HCT116 (cell line): ENCODE measurements at regions not wholly inside any gene's neighbourhood (a gene's known extent, or its start where the extent isn't known, plus 50 kb on each side); places are given as distances from the start of the nearest gene placed in this dataset.

Experiments
- ATAC-seq: fragments of 200-7000 bp; cut with Tn5 transposase; 2 replicates; pipeline ENCODE4 v1.9.1; 2020; ENCODE audit warnings: mild to moderate bottlenecking, moderate library complexity
- BruUV-seq: library from RNA; stranded (reverse); fragments of 400-500 nt; replicated peaks from 2 replicates; lab custom pipeline; 2021; lab: Mats Ljungman, UMichigan
- CTCF ChIA-PET: fragments of 300-600 bp; sonication (Branson Sonifier 250); formaldehyde crosslinking; loops from one replicate; lab custom pipeline; 2021; ENCODE audit warnings: antibody characterized with exemption; lab: Charles Lee
- POLR2A ChIA-PET: fragments of 300-600, 350-600 bp; sonication (Branson Sonifier 250); formaldehyde crosslinking; loops from one replicate; lab custom pipeline; 2021; ENCODE audit warnings: antibody characterized with exemption; lab: Charles Lee
- RAD21 ChIA-PET, 2 experiments: fragments of 300-600 bp; sonication (Branson Sonifier 250); formaldehyde crosslinking; loops; one replicate each; lab custom pipeline; 2023; ENCODE audit warnings: low total read pairs in 2 of 2; ENCODE audit not compliant: uncharacterized antibody in 2 of 2, unreplicated experiment in 2 of 2, low non-redundant PET in 1 of 2; lab: Charles Lee
- DNase-seq: peaks from one replicate; pipeline ENCODE4 v3.0.0-alpha.2; 2010; ENCODE audit warnings: low read depth, low spot score
- H2AFZ ChIP-seq: fragments of 200-600 bp; shearing (Covaris generic), sonication (generic); 2 replicates; pipeline ENCODE4 v1.6.1; 2017; ENCODE audit warnings: low read depth, mixed run types, mixed read lengths, antibody characterized with exemption, low read length; ENCODE audit not compliant: poor library complexity, severe bottlenecking
- H3K27ac ChIP-seq: 2 replicates; pipeline ENCODE4 v1.5.1; 2012; ENCODE audit warnings: low read depth, low read length
- H3K27me3 ChIP-seq: fragments of 200-600 bp; sonication (generic); 2 replicates; pipeline ENCODE4 v1.6.1; 2016; ENCODE audit warnings: mixed run types, low read length, mixed read lengths; ENCODE audit not compliant: insufficient read depth
- H3K36me3 ChIP-seq, 2 experiments: fragments of 200-500 bp in 1 of 2; fragments of 200-600 bp in 1 of 2; sonication (Bioruptor generic) in 1 of 2; sonication (generic) in 1 of 2; 2 replicates each; pipeline versions ENCODE4 v1.5.1 to v1.6.1; 2014 to 2016; ENCODE audit warnings: low read length in 2 of 2, inconsistent platforms in 1 of 2, mixed read lengths in 1 of 2, mixed run types in 1 of 2; ENCODE audit not compliant: insufficient read depth in 2 of 2, control insufficient read depth in 1 of 2
- H3K4me1 ChIP-seq, 2 experiments: fragments of 200-600 bp in 1 of 2; sonication (generic) in 1 of 2; 2 replicates each; pipeline versions ENCODE4 v1.5.1 to v1.6.1; 2012 to 2017; ENCODE audit warnings: low read length in 2 of 2, inconsistent platforms in 1 of 2, mild to moderate bottlenecking in 1 of 2, mixed read lengths in 1 of 2, mixed run types in 1 of 2, moderate library complexity in 1 of 2; ENCODE audit not compliant: insufficient read depth in 2 of 2, control insufficient read depth in 1 of 2
- H3K4me2 ChIP-seq: fragments of 200-600 bp; sonication (generic); 2 replicates; pipeline ENCODE4 v1.6.1; 2017; ENCODE audit warnings: mixed run types, low read length, mixed read lengths
- H3K4me3 ChIP-seq, 2 experiments: fragments of 200-600 bp in 1 of 2; sonication (generic) in 1 of 2; replicated peaks in 1 of 2; 2 replicates each; pipeline ENCODE4 v1.5.1; 2011 to 2016; ENCODE audit warnings: low read length in 2 of 2, control low read depth in 1 of 2, low read depth in 1 of 2, mild to moderate bottlenecking in 1 of 2, mixed read lengths in 1 of 2, mixed run types in 1 of 2
- H3K79me2 ChIP-seq: fragments of 200-600 bp; sonication (generic); 2 replicates; pipeline ENCODE4 v1.6.1; 2017; ENCODE audit warnings: mild to moderate bottlenecking, mixed run types, low read length, moderate library complexity, mixed read lengths; ENCODE audit not compliant: insufficient read depth
- H3K9ac ChIP-seq: fragments of 200-600 bp; sonication (generic); 2 replicates; pipeline ENCODE4 v1.6.1; 2016; ENCODE audit warnings: low read length, mixed read lengths
- H3K9me2 ChIP-seq: fragments of 200-600 bp; sonication (generic), shearing (Covaris generic); 2 replicates; pipeline ENCODE4 v1.6.1; 2017; ENCODE audit warnings: mixed run types, mild to moderate bottlenecking, moderate library complexity; ENCODE audit not compliant: insufficient read depth
- H3K9me3 ChIP-seq, 2 experiments: fragments of 200-500 bp in 1 of 2; fragments of 200-600 bp in 1 of 2; sonication (Bioruptor generic) in 1 of 2; sonication (generic) in 1 of 2; 2 replicates each; pipeline ENCODE4 v1.6.1; 2014 to 2017; ENCODE audit warnings: low read length in 2 of 2, mixed read lengths in 2 of 2, inconsistent platforms in 1 of 2, low read depth in 1 of 2, mild to moderate bottlenecking in 1 of 2, mixed run types in 1 of 2, moderate library complexity in 1 of 2; ENCODE audit not compliant: control insufficient read depth in 1 of 2, insufficient read depth in 1 of 2
- H4K20me1 ChIP-seq: fragments of 200-600 bp; sonication (generic), shearing (Covaris generic); 2 replicates; pipeline ENCODE4 v1.6.1; 2017; ENCODE audit warnings: mixed run types, mild to moderate bottlenecking, moderate library complexity; ENCODE audit not compliant: insufficient read depth
- CBX3 ChIP-seq: IDR thresholded peaks from 2 replicates; pipeline ENCODE4 v1.6.1; 2012; ENCODE audit warnings: low read depth
- EGR1 ChIP-seq: IDR thresholded peaks from 2 replicates; pipeline ENCODE4 v1.6.1; 2012; ENCODE audit warnings: low read depth
- ELF1 ChIP-seq: IDR thresholded peaks from 2 replicates; pipeline ENCODE4 v1.6.1; 2012; ENCODE audit warnings: low read depth, borderline replicate concordance
- EZH2 ChIP-seq: fragments of 200-600 bp; sonication (generic); IDR thresholded peaks from 2 replicates; pipeline ENCODE4 v1.6.1; 2017; ENCODE audit warnings: antibody characterized with exemption, mixed run types
- EZH2phosphoT487 ChIP-seq: fragments of 200-600 bp; IDR thresholded peaks from 2 replicates; pipeline ENCODE4 v1.6.1; 2018; ENCODE audit warnings: antibody characterized with exemption, borderline replicate concordance
- FOSL1 ChIP-seq: IDR thresholded peaks from 2 replicates; pipeline ENCODE4 v1.6.1; 2012; ENCODE audit warnings: low read depth
- POLR2AphosphoS5 ChIP-seq: IDR thresholded peaks from 2 replicates; pipeline ENCODE4 v1.6.1; 2011; ENCODE audit warnings: mild to moderate bottlenecking, low read depth, low read length, moderate library complexity
- RAD21 ChIP-seq: IDR thresholded peaks from 2 replicates; pipeline ENCODE4 v1.6.1; 2012; ENCODE audit warnings: low read depth, mild to moderate bottlenecking
- SIN3A ChIP-seq: IDR thresholded peaks from 2 replicates; pipeline ENCODE4 v1.6.1; 2012; ENCODE audit warnings: low read depth
- SP1 ChIP-seq: IDR thresholded peaks from 2 replicates; pipeline ENCODE4 v1.6.1; 2012; ENCODE audit warnings: low read depth
- YY1 ChIP-seq: IDR thresholded peaks from 2 replicates; pipeline ENCODE4 v1.6.1; 2011; ENCODE audit warnings: low read length, low read depth, moderate library complexity, mild to moderate bottlenecking; ENCODE audit not compliant: insufficient replicate concordance; ENCODE audit errors: extremely low read depth
- ZNF274 ChIP-seq: fragments of 200-500 bp; sonication (Bioruptor generic); IDR thresholded peaks from 2 replicates; pipeline ENCODE4 v1.6.1; 2014; ENCODE audit warnings: mild to moderate bottlenecking, low read depth, low read length, inconsistent platforms
- intact Hi-C: fragments of 100-400 bp; cut with micrococcal nuclease; formaldehyde crosslinking; loops from 2 replicates; pipeline ENCODE4 v1.10.0; 2022
- TF ChIP-seq, protein P1 (sequence below): IDR thresholded peaks from 2 replicates; pipeline ENCODE4 v1.6.1; 2012; ENCODE audit warnings: low read depth
- TF ChIP-seq, protein P2 (sequence below): IDR thresholded peaks from 2 replicates; pipeline ENCODE4 v1.6.1; 2012
- TF ChIP-seq, protein P3 (sequence below), 3 experiments: fragments of 200-600 bp in 1 of 3; sonication (generic) in 1 of 3; IDR thresholded peaks in 2 of 3; conservative IDR thresholded peaks in 1 of 3; 2 replicates each; pipeline ENCODE4 v1.5.1; 2012 to 2017; ENCODE audit warnings: low read depth in 2 of 3, low read length in 2 of 3, antibody characterized with exemption in 1 of 3, borderline replicate concordance in 1 of 3, control low read depth in 1 of 3, mild to moderate bottlenecking in 1 of 3, mixed read lengths in 1 of 3, mixed run types in 1 of 3, moderate library complexity in 1 of 3; ENCODE audit not compliant: insufficient read depth in 1 of 3

DNA sequence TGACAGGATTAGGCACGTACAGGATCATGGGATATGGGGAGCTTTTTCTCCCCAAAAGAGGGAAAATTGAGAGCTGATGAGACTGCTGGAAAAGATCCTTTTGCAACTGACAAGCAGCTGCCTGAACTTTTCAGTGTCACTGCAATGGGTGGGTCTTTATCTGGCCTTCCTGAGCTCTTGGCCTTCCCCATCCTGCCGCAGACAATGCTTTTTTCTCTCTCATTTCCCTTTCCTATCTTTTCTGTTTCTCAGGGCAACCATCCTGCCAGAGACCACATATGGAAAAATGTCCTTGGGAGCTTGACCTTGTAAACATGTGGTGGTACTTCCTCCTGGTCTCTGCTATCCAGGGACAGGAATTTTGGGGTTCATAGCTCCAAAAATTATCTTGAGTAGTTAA lies 75.8 kb downstream of the CALM1 start:
- H3K9me2 ChIP-seq: no peaks in the 10 kb centered on the region
- 0 out of 4 replicates have a peak, but pooled peaks cover 0 to 3% of the 10 kb centered on the region in 2 experiments for H3K9me3 ChIP-seq
- H3K4me2 ChIP-seq: no peak overlapping the region
- TF ChIP-seq RAD21: no peak
- TF ChIP-seq SIN3A: no peak
- no peak for TF ChIP-seq CBX3
- TF ChIP-seq ELF1: no peak
- TF ChIP-seq, protein P1, sequence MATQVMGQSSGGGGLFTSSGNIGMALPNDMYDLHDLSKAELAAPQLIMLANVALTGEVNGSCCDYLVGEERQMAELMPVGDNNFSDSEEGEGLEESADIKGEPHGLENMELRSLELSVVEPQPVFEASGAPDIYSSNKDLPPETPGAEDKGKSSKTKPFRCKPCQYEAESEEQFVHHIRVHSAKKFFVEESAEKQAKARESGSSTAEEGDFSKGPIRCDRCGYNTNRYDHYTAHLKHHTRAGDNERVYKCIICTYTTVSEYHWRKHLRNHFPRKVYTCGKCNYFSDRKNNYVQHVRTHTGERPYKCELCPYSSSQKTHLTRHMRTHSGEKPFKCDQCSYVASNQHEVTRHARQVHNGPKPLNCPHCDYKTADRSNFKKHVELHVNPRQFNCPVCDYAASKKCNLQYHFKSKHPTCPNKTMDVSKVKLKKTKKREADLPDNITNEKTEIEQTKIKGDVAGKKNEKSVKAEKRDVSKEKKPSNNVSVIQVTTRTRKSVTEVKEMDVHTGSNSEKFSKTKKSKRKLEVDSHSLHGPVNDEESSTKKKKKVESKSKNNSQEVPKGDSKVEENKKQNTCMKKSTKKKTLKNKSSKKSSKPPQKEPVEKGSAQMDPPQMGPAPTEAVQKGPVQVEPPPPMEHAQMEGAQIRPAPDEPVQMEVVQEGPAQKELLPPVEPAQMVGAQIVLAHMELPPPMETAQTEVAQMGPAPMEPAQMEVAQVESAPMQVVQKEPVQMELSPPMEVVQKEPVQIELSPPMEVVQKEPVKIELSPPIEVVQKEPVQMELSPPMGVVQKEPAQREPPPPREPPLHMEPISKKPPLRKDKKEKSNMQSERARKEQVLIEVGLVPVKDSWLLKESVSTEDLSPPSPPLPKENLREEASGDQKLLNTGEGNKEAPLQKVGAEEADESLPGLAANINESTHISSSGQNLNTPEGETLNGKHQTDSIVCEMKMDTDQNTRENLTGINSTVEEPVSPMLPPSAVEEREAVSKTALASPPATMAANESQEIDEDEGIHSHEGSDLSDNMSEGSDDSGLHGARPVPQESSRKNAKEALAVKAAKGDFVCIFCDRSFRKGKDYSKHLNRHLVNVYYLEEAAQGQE: no peak
- TF ChIP-seq POLR2AphosphoS5: no peak
- TF ChIP-seq, protein P2, sequence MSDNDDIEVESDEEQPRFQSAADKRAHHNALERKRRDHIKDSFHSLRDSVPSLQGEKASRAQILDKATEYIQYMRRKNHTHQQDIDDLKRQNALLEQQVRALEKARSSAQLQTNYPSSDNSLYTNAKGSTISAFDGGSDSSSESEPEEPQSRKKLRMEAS: no peak
- TF ChIP-seq, protein P3, sequence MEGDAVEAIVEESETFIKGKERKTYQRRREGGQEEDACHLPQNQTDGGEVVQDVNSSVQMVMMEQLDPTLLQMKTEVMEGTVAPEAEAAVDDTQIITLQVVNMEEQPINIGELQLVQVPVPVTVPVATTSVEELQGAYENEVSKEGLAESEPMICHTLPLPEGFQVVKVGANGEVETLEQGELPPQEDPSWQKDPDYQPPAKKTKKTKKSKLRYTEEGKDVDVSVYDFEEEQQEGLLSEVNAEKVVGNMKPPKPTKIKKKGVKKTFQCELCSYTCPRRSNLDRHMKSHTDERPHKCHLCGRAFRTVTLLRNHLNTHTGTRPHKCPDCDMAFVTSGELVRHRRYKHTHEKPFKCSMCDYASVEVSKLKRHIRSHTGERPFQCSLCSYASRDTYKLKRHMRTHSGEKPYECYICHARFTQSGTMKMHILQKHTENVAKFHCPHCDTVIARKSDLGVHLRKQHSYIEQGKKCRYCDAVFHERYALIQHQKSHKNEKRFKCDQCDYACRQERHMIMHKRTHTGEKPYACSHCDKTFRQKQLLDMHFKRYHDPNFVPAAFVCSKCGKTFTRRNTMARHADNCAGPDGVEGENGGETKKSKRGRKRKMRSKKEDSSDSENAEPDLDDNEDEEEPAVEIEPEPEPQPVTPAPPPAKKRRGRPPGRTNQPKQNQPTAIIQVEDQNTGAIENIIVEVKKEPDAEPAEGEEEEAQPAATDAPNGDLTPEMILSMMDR (IDR thresholded peaks at IDR 0.05 in 2 of 3, conservative IDR thresholded peaks at IDR 0.05 in 1 of 3; ENCODE audit: borderline replicate concordance in 1 of 3, insufficient read depth in 1 of 3, low read depth in 2 of 3, low read length in 2 of 3): no peak
- no peak for TF ChIP-seq ZNF274
- no peak for TF ChIP-seq EGR1
- TF ChIP-seq FOSL1: no peak
- no peak for TF ChIP-seq SP1
- no peak for TF ChIP-seq EZH2phosphoT487
- TF ChIP-seq YY1: no peak
- TF ChIP-seq EZH2: no peak
- no peaks in the 10 kb centered on the region for H4K20me1 ChIP-seq
- H3K9ac ChIP-seq: no peak overlapping the region
- no peak overlapping the region for H3K4me3 ChIP-seq
- no peaks in the 10 kb centered on the region for H3K79me2 ChIP-seq
- no peak overlapping the region for H3K27ac ChIP-seq
- intact Hi-C loops: no loop called here
- DNase-seq (no peak), ATAC-seq (no peak)
- BruUV-seq: no TSS peak
- no peaks in the 10 kb centered on the region for H3K36me3 ChIP-seq
- POLR2A ChIA-PET: no interaction called here
- CTCF ChIA-PET: no interaction called here
- no peaks in the 10 kb centered on the region for H3K4me1 ChIP-seq
- RAD21 ChIA-PET: no interaction called here
- H3K27me3 ChIP-seq: peaks cover 3% of the 10 kb centered on the region; the same call in 1 of the 2 replicates
- H2AFZ ChIP-seq: no peak overlapping the region
